Right lung (tissue), 2 donors: ENCODE measurements at regions not wholly inside any gene's neighbourhood (a gene's known extent, or its start where the extent isn't known, plus 50 kb on each side); places are given as distances from the start of the nearest gene placed in this dataset.
"Not testable (repeated sequence)": the region's sequence is repeated elsewhere in the genome, so short reads cannot be mapped to it uniquely, and the experiment has no call there.

Source experiments
- DNase-seq, 2 donors: peaks; one replicate each; pipeline ENCODE4 v3.0.0-alpha.2; 2013

GRCh38 chr7:67475293-67475692 is 478.7 kb downstream of the TYW1 start:
- no peak for DNase-seq

- DNase-seq: no peak
These were observed 481.4 kb downstream of the TYW1 start for GRCh38 chr7:67478066-67478465.

GRCh38 chr7:67484244-67484751 is 487.7 kb downstream of the TYW1 start:
- peak; percentile 62 to 73 for DNase-seq

- no peak for DNase-seq
These were observed 489.8 kb downstream of the TYW1 start for GRCh38 chr7:67486401-67486800.

GRCh38 chr7:67487316-67487715 is 490.7 kb downstream of the TYW1 start:
- DNase-seq: no peak

GRCh38 chr7:67489881-67490280 is 493.2 kb downstream of the TYW1 start:
- DNase-seq: no peak

GRCh38 chr7:67493366-67493765 is 496.7 kb downstream of the TYW1 start:
- no peak for DNase-seq

- DNase-seq: no peak
These were observed 500.0 kb downstream of the TYW1 start for GRCh38 chr7:67496589-67496988.

GRCh38 chr7:67497914-67498313 is 501.3 kb downstream of the TYW1 start:
- not testable (repeated sequence) for DNase-seq

- DNase-seq: no peak
These were observed 506.3 kb downstream of the TYW1 start for GRCh38 chr7:67502929-67503328.

GRCh38 chr7:67505449-67505848 is 508.8 kb downstream of the TYW1 start:
- DNase-seq: no peak

- no peak for DNase-seq
These were observed 515.8 kb downstream of the TYW1 start for GRCh38 chr7:67512481-67512880.

GRCh38 chr7:67518580-67518979 is 521.9 kb downstream of the TYW1 start:
- DNase-seq: peak; percentile 16 to 23

- no peak for DNase-seq
These were observed 522.5 kb downstream of the TYW1 start for GRCh38 chr7:67519171-67519570.

GRCh38 chr7:67522504-67522903 is 525.9 kb downstream of the TYW1 start:
- no peak for DNase-seq

GRCh38 chr7:67523713-67524112 is 527.1 kb downstream of the TYW1 start:
- DNase-seq: no peak

- no peak for DNase-seq
These were observed 529.0 kb downstream of the TYW1 start for GRCh38 chr7:67525588-67525987.

GRCh38 chr7:67535241-67535989 is 538.8 kb downstream of the TYW1 start:
- no peak for DNase-seq

- no peak for DNase-seq
These were observed 546.3 kb downstream of the TYW1 start for GRCh38 chr7:67542916-67543315.

- DNase-seq: no peak
These were observed 550.7 kb downstream of the TYW1 start for GRCh38 chr7:67547183-67547907.

- DNase-seq: no peak
These were observed 552.5 kb downstream of the TYW1 start for GRCh38 chr7:67549126-67549525.

GRCh38 chr7:67550801-67551436 is 554.3 kb downstream of the TYW1 start:
- DNase-seq: peak; percentile 27 to 31

GRCh38 chr7:67552738-67553137 is 556.1 kb downstream of the TYW1 start:
- no peak for DNase-seq
